HG03354 (cell line): ENCODE measurements at regions not wholly inside any gene's neighbourhood (a gene's known extent, or its start where the extent isn't known, plus 50 kb on each side); places are given as distances from the start of the nearest gene placed in this dataset.

Source experiments
- ATAC-seq: cut with Tn5 transposase; IDR thresholded peaks from one replicate; pipeline ENCODE4 v1.9.1; 2021; ENCODE audit warnings: mild to moderate bottlenecking; ENCODE audit not compliant: unreplicated experiment, poor library complexity, severe bottlenecking

DNA sequence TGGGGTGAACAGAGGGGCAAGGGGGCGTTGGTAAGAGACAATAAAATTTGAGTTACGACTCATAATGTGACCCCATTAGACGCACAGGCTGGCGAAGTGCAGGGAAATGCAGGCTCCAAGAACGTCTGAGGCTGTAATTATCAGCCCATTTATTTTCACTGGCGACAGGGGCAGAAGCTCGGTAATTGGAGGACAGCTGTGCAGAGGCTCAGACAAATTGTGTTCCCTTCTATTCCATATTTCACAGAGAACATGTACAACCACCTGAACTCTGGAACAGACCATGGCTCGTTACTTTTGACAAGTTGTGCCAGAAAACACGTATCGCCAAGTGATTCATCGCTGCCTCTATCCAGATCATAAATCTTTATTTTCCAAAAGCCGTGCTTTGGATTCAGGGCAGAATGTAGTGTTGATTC lies 137.3 kb upstream of the FRMD4A start:
- no peak for ATAC-seq

GRCh38 chr10:14466257-14466656 lies 135.5 kb upstream of the FRMD4A start:
- ATAC-seq: no peak

DNA sequence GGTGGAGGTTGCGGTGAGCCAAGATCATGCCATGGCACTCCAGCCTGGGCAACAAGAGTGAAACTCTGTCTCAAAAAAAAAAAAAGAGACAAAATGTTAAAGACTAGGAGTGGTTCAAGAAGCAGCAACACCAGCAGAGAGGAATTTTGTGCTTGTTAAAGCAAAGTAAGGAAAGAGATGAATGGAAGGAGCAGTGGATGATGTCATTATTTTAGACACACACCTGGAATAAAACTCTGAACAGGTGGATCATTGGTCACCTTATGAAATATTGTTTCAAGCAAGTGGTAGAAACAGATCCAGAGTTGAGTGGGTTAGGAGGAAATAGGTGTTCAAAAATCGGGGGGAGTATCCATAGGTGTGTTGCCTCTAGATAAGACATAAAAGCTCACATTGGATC lies 129.7 kb upstream of the FRMD4A start:
- no peak for ATAC-seq

DNA sequence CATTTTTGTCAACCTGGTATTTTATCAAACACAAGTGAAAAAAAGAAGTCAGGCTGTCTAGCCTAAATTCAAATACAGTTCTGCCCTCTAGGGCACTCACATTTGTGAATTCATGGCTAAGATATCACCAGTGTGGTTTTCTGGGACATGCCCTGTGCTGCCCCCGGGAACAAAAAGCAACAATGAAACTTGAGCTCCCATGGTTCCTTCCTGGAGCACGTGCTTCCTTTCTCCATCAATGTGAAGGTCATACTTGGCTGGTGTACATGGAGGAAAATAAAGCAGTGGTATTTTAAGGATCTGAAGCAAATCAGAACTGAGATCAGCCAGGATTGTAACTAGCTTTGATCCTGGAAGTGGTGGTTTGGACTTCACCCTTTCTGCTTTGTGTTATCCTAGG lies 128.9 kb upstream of the FRMD4A start:
- ATAC-seq: no peak

DNA sequence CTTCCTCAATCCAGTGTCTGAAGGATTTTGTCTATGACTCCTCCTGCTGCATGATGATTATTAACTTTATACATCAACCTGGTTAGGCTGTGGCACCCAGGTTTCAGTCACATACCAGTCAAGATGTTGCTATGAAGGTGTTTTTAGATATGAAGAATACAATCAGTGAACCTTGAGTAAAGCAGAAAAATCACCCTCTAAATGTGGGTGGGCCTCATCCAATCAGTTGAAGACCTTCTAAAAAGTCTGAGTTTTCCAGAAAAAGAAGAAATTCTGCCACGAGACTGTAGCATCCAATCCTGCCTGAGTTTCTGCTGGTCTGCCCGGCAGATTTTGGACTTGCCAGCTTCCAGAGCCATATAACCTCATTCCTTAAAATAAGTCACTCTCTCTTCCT lies 126.1 kb upstream of the FRMD4A start:
- ATAC-seq: no peak

- ATAC-seq: no peak
Observed at GRCh38 chr10:14456218-14456869, 125.6 kb upstream of the FRMD4A start.

- no peak for ATAC-seq
Observed at GRCh38 chr10:14454629-14455028, 123.9 kb upstream of the FRMD4A start.

- ATAC-seq: no peak
Observed at GRCh38 chr10:14454206-14454605, 123.5 kb upstream of the FRMD4A start.

- ATAC-seq: no peak
Observed at GRCh38 chr10:14453593-14453992, 122.9 kb upstream of the FRMD4A start.

- no peak for ATAC-seq
Observed at GRCh38 chr10:14451341-14451740, 120.6 kb upstream of the FRMD4A start.

DNA sequence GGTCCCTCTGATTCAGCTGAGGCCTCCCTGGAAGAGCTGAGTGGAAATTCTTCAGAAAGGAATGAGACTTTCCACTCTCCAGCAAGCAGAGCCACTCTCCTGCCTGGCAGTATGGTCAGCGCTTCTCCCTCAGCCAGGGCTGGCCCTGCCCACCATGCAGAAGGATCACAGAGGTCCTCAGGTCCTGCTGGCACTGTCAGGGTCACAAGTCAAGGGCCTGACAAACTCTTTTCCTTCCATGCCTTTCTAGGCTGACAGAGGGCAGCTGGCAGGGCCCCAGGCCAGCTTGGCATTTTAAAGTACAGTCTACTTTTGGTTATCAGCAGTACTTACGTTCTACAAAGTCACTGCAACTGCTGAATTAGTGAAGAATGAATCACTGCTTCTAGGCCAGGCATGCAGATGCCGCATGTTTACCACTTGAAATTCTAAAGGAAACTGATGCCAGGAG lies 119.3 kb upstream of the FRMD4A start:
- no peak for ATAC-seq

DNA sequence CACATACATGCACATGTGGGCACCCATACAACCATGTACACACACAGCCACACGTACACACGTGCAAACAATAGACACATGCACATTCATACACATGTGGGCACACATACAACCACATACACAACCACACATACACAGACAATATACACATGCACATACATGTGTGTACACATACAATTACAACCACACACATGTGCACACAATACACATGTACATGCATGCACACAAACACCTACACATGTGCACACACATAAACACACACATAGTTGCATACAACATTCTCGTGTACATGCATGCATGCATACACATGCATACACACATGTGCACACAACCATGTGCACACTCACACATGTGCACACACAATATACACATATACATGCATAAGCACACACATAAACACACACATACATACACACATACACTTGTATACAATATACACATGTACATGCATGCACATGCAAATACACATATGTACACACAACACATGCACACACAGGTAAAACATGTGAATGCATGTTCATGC lies 118.6 kb upstream of the FRMD4A start:
- no peak for ATAC-seq

DNA sequence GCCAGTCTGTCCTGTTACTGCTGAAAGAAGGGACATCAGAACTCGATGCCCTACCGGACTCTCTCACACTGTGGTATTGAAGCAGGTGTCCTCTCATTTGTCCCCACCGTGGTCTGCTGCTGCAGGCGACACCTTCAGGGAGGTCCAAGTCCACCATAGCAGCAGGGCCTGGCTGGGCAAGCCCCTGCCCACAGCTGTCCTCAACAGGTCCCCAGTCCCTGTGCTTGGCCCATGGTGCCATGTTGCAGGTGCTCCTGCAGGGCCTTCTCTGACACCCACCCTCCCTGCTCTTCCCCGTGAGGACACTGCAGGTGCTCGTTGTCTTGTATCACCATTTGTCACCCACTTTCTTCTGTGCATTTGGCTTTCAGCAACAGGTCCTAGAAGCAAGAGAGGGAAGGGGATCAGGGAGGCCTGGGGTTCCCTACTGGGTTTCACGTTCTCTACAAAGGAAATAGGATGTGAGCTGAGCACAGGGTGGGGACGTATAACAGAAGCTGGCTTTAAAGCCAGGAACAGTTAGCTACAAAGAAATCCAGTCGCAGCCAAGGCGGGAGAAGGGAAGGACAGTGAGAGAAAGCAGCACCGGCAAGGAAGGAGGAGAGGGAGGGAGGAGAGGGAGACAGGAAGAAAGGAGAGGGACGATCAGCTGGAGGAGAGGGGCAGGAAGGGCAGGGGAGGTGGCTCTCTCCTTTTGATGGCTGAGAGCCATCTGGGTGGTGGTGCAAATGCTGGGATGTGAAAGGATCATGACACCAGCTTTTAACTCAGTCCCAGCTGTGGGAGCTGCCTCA lies 117.7 kb upstream of the FRMD4A start:
- ATAC-seq: no peak

- ATAC-seq: no peak
Observed at GRCh38 chr10:14447094-14447839, 116.5 kb upstream of the FRMD4A start.

DNA sequence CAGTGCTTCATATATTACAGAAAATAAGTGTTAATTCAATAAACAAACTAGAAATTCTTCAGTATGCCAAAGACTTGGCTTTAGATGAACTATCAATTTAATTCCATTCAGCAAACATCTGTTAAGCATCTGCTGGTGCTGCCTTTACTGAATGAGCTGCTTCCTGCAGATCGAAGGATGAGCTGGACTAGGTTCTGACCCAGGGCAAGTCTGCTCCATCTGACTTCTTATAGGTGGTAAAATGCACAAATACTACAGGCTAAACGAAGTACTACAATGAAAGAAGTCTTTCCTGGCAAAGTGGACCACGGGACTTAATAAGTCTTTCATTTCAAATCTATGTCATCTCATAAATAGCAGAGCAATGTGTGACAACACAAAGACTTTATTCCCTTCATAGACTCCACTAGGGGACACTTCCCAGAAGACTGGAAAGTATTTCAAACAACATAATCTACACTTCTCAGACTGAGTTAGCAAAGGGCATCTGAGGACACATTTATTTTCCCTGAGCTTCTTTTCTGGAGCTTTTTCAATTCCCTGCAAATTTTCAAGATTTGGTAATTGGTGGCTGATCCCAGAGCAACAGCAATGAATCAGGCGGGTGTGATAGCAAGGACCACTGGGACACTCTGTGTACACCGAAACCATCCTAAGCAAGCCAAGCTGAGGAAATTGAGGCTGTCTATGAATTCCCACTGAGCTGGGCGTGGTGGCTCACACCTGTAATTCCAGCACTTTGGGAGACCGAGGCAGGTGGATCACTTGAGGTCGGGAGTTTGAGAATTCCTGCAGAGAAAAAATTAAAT lies 108.9 kb upstream of the FRMD4A start:
- ATAC-seq: no peak

- no peak for ATAC-seq
Observed at GRCh38 chr10:14438576-14438975, 107.9 kb upstream of the FRMD4A start.

GRCh38 chr10:14438057-14438456 lies 107.3 kb upstream of the FRMD4A start:
- no peak for ATAC-seq

GRCh38 chr10:14435976-14436632 lies 105.4 kb upstream of the FRMD4A start:
- ATAC-seq: no peak

GRCh38 chr10:14433147-14433546 lies 102.4 kb upstream of the FRMD4A start:
- ATAC-seq: no peak
